Thymus (tissue), 11 donors: ENCODE measurements at regions not wholly inside any gene's neighbourhood (a gene's known extent, or its start where the extent isn't known, plus 50 kb on each side); places are given as distances from the start of the nearest gene placed in this dataset.
A peak's percentile ranks its signal among the peaks of the same experiment; 100 is the strongest.

Experiments used
- DNase-seq, 9 donors: peaks; one replicate each; pipeline ENCODE4 v3.0.0-alpha.2; 2013; ENCODE audit warnings: low spot score in 9 of 9, low read depth in 6 of 9, missing footprints in 1 of 9
- H3K27ac ChIP-seq, 2 donors: one replicate each; pipeline ENCODE4 v1.5.1; 2013; ENCODE audit warnings: control low read depth in 1 of 2, low read depth in 1 of 2, low read length in 1 of 2, mild to moderate bottlenecking in 1 of 2, moderate library complexity in 1 of 2
- H3K27me3 ChIP-seq, 2 donors: one replicate each; pipeline ENCODE4 v1.5.1; 2013; ENCODE audit warnings: low read length in 1 of 2; ENCODE audit not compliant: control insufficient read depth in 2 of 2, insufficient read depth in 1 of 2
- H3K36me3 ChIP-seq, 2 donors: one replicate each; pipeline ENCODE4 v1.5.1; 2013; ENCODE audit warnings: low read length in 1 of 2, mild to moderate bottlenecking in 1 of 2, moderate library complexity in 1 of 2; ENCODE audit not compliant: control insufficient read depth in 2 of 2, insufficient read depth in 2 of 2
- H3K4me1 ChIP-seq, 2 donors: one replicate each; pipeline ENCODE4 v1.5.1; 2013; ENCODE audit warnings: low read length in 2 of 2; ENCODE audit not compliant: control insufficient read depth in 2 of 2, insufficient read depth in 2 of 2
- H3K4me3 ChIP-seq, 2 donors: one replicate each; pipeline ENCODE4 v1.5.1; 2013; ENCODE audit warnings: low read length in 2 of 2, control low read depth in 1 of 2, mild to moderate bottlenecking in 1 of 2
- H3K9me3 ChIP-seq, 2 donors: one replicate each; pipeline ENCODE4 v1.5.1; 2013; ENCODE audit warnings: low read length in 1 of 2, mild to moderate bottlenecking in 1 of 2; ENCODE audit not compliant: control insufficient read depth in 2 of 2, insufficient read depth in 1 of 2
- WGBS: extraction: QIAGEN DNeasy Blood & Tissue Kit; methylation state at CpG from one replicate; pipeline ENCODE4 v1.1.7; 2013; 5-methylcytosine and 5-hydroxymethylcytosine counted together
- donor health status: healthy.

GRCh38 chr2:16962505-16962904, 296.9 kb upstream of the CYRIA start:
- H3K9me3 ChIP-seq = no peaks in the 10 kb centered on the region
- WGBS = 87% methylated on average over 1 of the region's 1 CpG
- no peaks in the 10 kb centered on the region for H3K36me3 ChIP-seq
- no peaks in the 10 kb centered on the region for H3K4me1 ChIP-seq
- no peak for DNase-seq
- no peak overlapping the region for H3K27ac ChIP-seq
- no peaks in the 10 kb centered on the region for H3K27me3 ChIP-seq
- H3K4me3 ChIP-seq = no peak overlapping the region

- DNase-seq = peak in 1 of 9 donors; percentile 17
- no peaks in the 10 kb centered on the region for H3K4me1 ChIP-seq
- no peak overlapping the region for H3K4me3 ChIP-seq
- 53% methylated on average over 3 of the region's 3 CpGs for WGBS
- H3K9me3 ChIP-seq = no peaks in the 10 kb centered on the region
- H3K27me3 ChIP-seq = no peaks in the 10 kb centered on the region
- no peak overlapping the region for H3K27ac ChIP-seq
- no peaks in the 10 kb centered on the region for H3K36me3 ChIP-seq
Measured at GRCh38 chr2:16960579-16960978, 294.9 kb upstream of the CYRIA start.

- H3K4me3 ChIP-seq = no peak overlapping the region
- H3K36me3 ChIP-seq = no peaks in the 10 kb centered on the region
- H3K27me3 ChIP-seq = no peaks in the 10 kb centered on the region
- WGBS = 88% methylated on average over 4 of the region's 4 CpGs
- DNase-seq = no peak
- H3K4me1 ChIP-seq = no peaks in the 10 kb centered on the region
- H3K9me3 ChIP-seq = no peaks in the 10 kb centered on the region
- H3K27ac ChIP-seq = no peak overlapping the region
Measured at GRCh38 chr2:16958266-16958665, 292.6 kb upstream of the CYRIA start.

- WGBS = 95% methylated on average over 1 of the region's 1 CpG
- H3K27ac ChIP-seq = no peak overlapping the region
Measured at GRCh38 chr2:16952805-16953204, 287.2 kb upstream of the CYRIA start.

GRCh38 chr2:16952368-16952767, 286.7 kb upstream of the CYRIA start:
- no peak overlapping the region for H3K27ac ChIP-seq
- DNase-seq = no peak

More at GRCh38 chr2:16952805-16953204, 287.2 kb upstream of the CYRIA start:
- H3K27me3 ChIP-seq = no peaks in the 10 kb centered on the region
- DNase-seq = no peak
- H3K4me3 ChIP-seq = no peak overlapping the region
- H3K9me3 ChIP-seq = no peaks in the 10 kb centered on the region
- H3K36me3 ChIP-seq = no peaks in the 10 kb centered on the region
- no peaks in the 10 kb centered on the region for H3K4me1 ChIP-seq

GRCh38 chr2:16950436-16950835, 284.8 kb upstream of the CYRIA start:
- Histone ChIP-seq H3K27me3 (no peaks in the 10 kb centered on the region), H3K4me3 (no peak overlapping the region), H3K4me1 (no peaks in the 10 kb centered on the region), H3K27ac (no peak overlapping the region), H3K36me3 (no peaks in the 10 kb centered on the region), H3K9me3 (no peaks in the 10 kb centered on the region)
- DNase-seq = no peak
- 92% methylated on average over 2 of the region's 2 CpGs for WGBS

More at GRCh38 chr2:16952368-16952767, 286.7 kb upstream of the CYRIA start:
- Histone ChIP-seq H3K4me1 (no peaks in the 10 kb centered on the region), H3K9me3 (no peaks in the 10 kb centered on the region), H3K27me3 (no peaks in the 10 kb centered on the region), H3K36me3 (no peaks in the 10 kb centered on the region), H3K4me3 (no peak overlapping the region)

- DNase-seq = no peak
- H3K36me3 ChIP-seq = no peaks in the 10 kb centered on the region
- no peaks in the 10 kb centered on the region for H3K4me1 ChIP-seq
- no peaks in the 10 kb centered on the region for H3K9me3 ChIP-seq
- H3K27ac ChIP-seq = no peak overlapping the region
- H3K27me3 ChIP-seq = no peaks in the 10 kb centered on the region
- no peak overlapping the region for H3K4me3 ChIP-seq
Measured at GRCh38 chr2:16948710-16949109, 283.1 kb upstream of the CYRIA start.

GRCh38 chr2:16948053-16948452, 282.4 kb upstream of the CYRIA start:
- no peaks in the 10 kb centered on the region for H3K36me3 ChIP-seq
- no peaks in the 10 kb centered on the region for H3K9me3 ChIP-seq
- no peaks in the 10 kb centered on the region for H3K27me3 ChIP-seq
- H3K4me3 ChIP-seq = no peak overlapping the region
- 93% methylated on average over 5 of the region's 5 CpGs for WGBS
- no peak for DNase-seq
- H3K4me1 ChIP-seq = no peaks in the 10 kb centered on the region
- no peak overlapping the region for H3K27ac ChIP-seq

GRCh38 chr2:16943279-16943958, 277.8 kb upstream of the CYRIA start:
- peak in 1 of 9 donors; percentile 7 for DNase-seq
- 68% methylated on average over 4 of the region's 4 CpGs for whole genome bisulfite sequencing
- Histone ChIP-seq H3K27ac (no peak overlapping the region), H3K36me3 (no peaks in the 10 kb centered on the region), H3K9me3 (no peaks in the 10 kb centered on the region), H3K4me1 (no peaks in the 10 kb centered on the region), H3K4me3 (no peak overlapping the region), H3K27me3 (no peaks in the 10 kb centered on the region)
